ENCODE measurements at regions not wholly inside any gene's neighbourhood (a gene's known extent, or its start where the extent isn't known, plus 50 kb on each side); places are given as distances from the start of the nearest gene placed in this dataset.
"Not testable (repeated sequence)": the region's sequence is repeated elsewhere in the genome, so short reads cannot be mapped to it uniquely, and the experiment has no call there.

GRCh38 chr19:31535691-31536460 is 186.6 kb upstream of the TSHZ3 start:
- H3K4me3 ChIP-seq (ENCODE audit: low read depth in 1 of 2, low read length in 2 of 2): no peak overlapping the region
- no peak overlapping the region for H3K27ac ChIP-seq (ENCODE audit: low read depth, low read length)
- H3K9me3 ChIP-seq (ENCODE audit: control insufficient read depth in 1 of 2, low read length in 2 of 2): no peaks in the 10 kb centered on the region
- no peak overlapping the region for H3K9ac ChIP-seq (ENCODE audit: low read depth in 1 of 2, low read length in 2 of 2)
- H3K27me3 ChIP-seq (ENCODE audit: control insufficient read depth in 1 of 2, insufficient read depth in 2 of 2, low read length in 2 of 2): no peaks in the 10 kb centered on the region
- no peaks in the 10 kb centered on the region for H3K4me1 ChIP-seq (ENCODE audit: control insufficient read depth in 1 of 2, insufficient read depth in 2 of 2, low read length in 2 of 2)
- H3K36me3 ChIP-seq (ENCODE audit: control insufficient read depth in 1 of 2, insufficient read depth in 2 of 2, low read length in 2 of 2): no peaks in the 10 kb centered on the region

- Histone ChIP-seq H3K27ac (ENCODE audit: low read depth, low read length) (no peak overlapping the region), H3K36me3 (ENCODE audit: control insufficient read depth in 1 of 2, insufficient read depth in 2 of 2, low read length in 2 of 2) (no peaks in the 10 kb centered on the region), H3K9ac (ENCODE audit: low read depth in 1 of 2, low read length in 2 of 2) (no peak overlapping the region), H3K4me1 (ENCODE audit: control insufficient read depth in 1 of 2, insufficient read depth in 2 of 2, low read length in 2 of 2) (no peaks in the 10 kb centered on the region), H3K27me3 (ENCODE audit: control insufficient read depth in 1 of 2, insufficient read depth in 2 of 2, low read length in 2 of 2) (no peaks in the 10 kb centered on the region), H3K9me3 (ENCODE audit: control insufficient read depth in 1 of 2, low read length in 2 of 2) (no peaks in the 10 kb centered on the region), H3K4me3 (ENCODE audit: low read depth in 1 of 2, low read length in 2 of 2) (no peak overlapping the region)
Measured at GRCh38 chr19:31537136-31537535, 187.9 kb upstream of the TSHZ3 start.

GRCh38 chr19:31537902-31538301 is 188.7 kb upstream of the TSHZ3 start:
- H3K4me1 ChIP-seq (ENCODE audit: control insufficient read depth in 1 of 2, insufficient read depth in 2 of 2, low read length in 2 of 2); H3K9me3 ChIP-seq (ENCODE audit: control insufficient read depth in 1 of 2, low read length in 2 of 2); H3K4me3 ChIP-seq (ENCODE audit: low read depth in 1 of 2, low read length in 2 of 2); H3K27me3 ChIP-seq (ENCODE audit: control insufficient read depth in 1 of 2, insufficient read depth in 2 of 2, low read length in 2 of 2); H3K36me3 ChIP-seq (ENCODE audit: control insufficient read depth in 1 of 2, insufficient read depth in 2 of 2, low read length in 2 of 2); H3K9ac ChIP-seq (ENCODE audit: low read depth in 1 of 2, low read length in 2 of 2); H3K27ac ChIP-seq (ENCODE audit: low read depth, low read length): not testable (repeated sequence)

DNA sequence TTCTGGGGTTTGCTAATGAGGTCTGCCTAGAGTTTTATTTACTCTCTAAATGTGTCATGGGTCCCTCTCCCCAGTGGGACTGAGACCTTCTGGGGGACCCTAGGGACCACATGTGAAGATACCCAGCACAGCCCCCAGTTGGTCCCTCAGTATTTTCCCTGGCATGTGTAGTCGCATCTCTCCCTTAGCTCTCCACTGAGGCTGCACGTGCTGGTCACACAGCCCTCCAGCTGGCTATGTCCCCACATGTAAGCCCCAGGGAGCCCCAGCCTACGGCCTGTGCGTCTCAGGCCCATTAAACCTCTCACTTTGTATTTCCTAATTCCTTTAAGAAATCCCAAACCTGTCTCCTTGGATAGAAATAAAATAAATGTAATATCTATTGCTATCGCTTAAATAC is 189.6 kb upstream of the TSHZ3 start:
- no peaks in the 10 kb centered on the region for H3K4me1 ChIP-seq (ENCODE audit: control insufficient read depth in 1 of 2, insufficient read depth in 2 of 2, low read length in 2 of 2)

GRCh38 chr19:31539386-31539785 is 190.2 kb upstream of the TSHZ3 start:
- Histone ChIP-seq H3K4me3 (ENCODE audit: low read depth in 1 of 2, low read length in 2 of 2) (no peak overlapping the region), H3K27me3 (ENCODE audit: control insufficient read depth in 1 of 2, insufficient read depth in 2 of 2, low read length in 2 of 2) (no peaks in the 10 kb centered on the region), H3K9ac (ENCODE audit: low read depth in 1 of 2, low read length in 2 of 2) (no peak overlapping the region), H3K4me1 (ENCODE audit: control insufficient read depth in 1 of 2, insufficient read depth in 2 of 2, low read length in 2 of 2) (no peaks in the 10 kb centered on the region), H3K27ac (ENCODE audit: low read depth, low read length) (no peak overlapping the region), H3K36me3 (ENCODE audit: control insufficient read depth in 1 of 2, insufficient read depth in 2 of 2, low read length in 2 of 2) (no peaks in the 10 kb centered on the region), H3K9me3 (ENCODE audit: control insufficient read depth in 1 of 2, low read length in 2 of 2) (no peaks in the 10 kb centered on the region)

More for the DNA sequence above, 189.6 kb upstream of the TSHZ3 start:
- Histone ChIP-seq H3K36me3 (ENCODE audit: control insufficient read depth in 1 of 2, insufficient read depth in 2 of 2, low read length in 2 of 2) (no peaks in the 10 kb centered on the region), H3K9ac (ENCODE audit: low read depth in 1 of 2, low read length in 2 of 2) (no peak overlapping the region), H3K4me3 (ENCODE audit: low read depth in 1 of 2, low read length in 2 of 2) (no peak overlapping the region), H3K27ac (ENCODE audit: low read depth, low read length) (no peak overlapping the region), H3K27me3 (ENCODE audit: control insufficient read depth in 1 of 2, insufficient read depth in 2 of 2, low read length in 2 of 2) (no peaks in the 10 kb centered on the region), H3K9me3 (ENCODE audit: control insufficient read depth in 1 of 2, low read length in 2 of 2) (no peaks in the 10 kb centered on the region)

DNA sequence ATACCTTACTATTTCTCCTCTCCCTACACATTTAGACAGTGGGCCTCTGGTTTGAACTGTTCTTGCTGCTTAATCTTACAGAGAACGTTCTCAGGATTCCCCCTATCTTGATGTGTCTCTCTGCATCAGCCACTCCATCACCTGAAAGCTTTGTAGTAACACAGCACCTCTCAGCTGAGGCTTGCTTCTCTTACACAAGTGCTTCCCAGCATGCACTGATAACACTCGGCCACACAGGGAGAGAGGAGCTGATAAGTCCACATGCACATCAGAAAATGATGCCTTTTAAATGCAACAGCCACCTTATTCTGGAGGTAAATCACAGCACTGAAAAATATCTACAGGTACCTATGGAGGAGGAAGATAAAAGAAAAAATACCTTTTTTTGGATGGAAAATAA is 192.2 kb upstream of the TSHZ3 start:
- H3K9ac ChIP-seq (ENCODE audit: low read depth in 1 of 2, low read length in 2 of 2): no peak overlapping the region
- H3K4me3 ChIP-seq (ENCODE audit: low read depth in 1 of 2, low read length in 2 of 2): no peak overlapping the region
- no peak overlapping the region for H3K27ac ChIP-seq (ENCODE audit: low read depth, low read length)
- no peaks in the 10 kb centered on the region for H3K27me3 ChIP-seq (ENCODE audit: control insufficient read depth in 1 of 2, insufficient read depth in 2 of 2, low read length in 2 of 2)
- no peaks in the 10 kb centered on the region for H3K4me1 ChIP-seq (ENCODE audit: control insufficient read depth in 1 of 2, insufficient read depth in 2 of 2, low read length in 2 of 2)
- H3K9me3 ChIP-seq (ENCODE audit: control insufficient read depth in 1 of 2, low read length in 2 of 2): no peaks in the 10 kb centered on the region
- H3K36me3 ChIP-seq (ENCODE audit: control insufficient read depth in 1 of 2, insufficient read depth in 2 of 2, low read length in 2 of 2): no peaks in the 10 kb centered on the region

GRCh38 chr19:31543456-31543855 is 194.2 kb upstream of the TSHZ3 start:
- no peaks in the 10 kb centered on the region for H3K27me3 ChIP-seq (ENCODE audit: control insufficient read depth in 1 of 2, insufficient read depth in 2 of 2, low read length in 2 of 2)

GRCh38 chr19:31545777-31546176 is 196.5 kb upstream of the TSHZ3 start:
- Histone ChIP-seq H3K4me1 (ENCODE audit: control insufficient read depth in 1 of 2, insufficient read depth in 2 of 2, low read length in 2 of 2) (no peaks in the 10 kb centered on the region), H3K4me3 (ENCODE audit: low read depth in 1 of 2, low read length in 2 of 2) (no peak overlapping the region), H3K27ac (ENCODE audit: low read depth, low read length) (no peak overlapping the region), H3K36me3 (ENCODE audit: control insufficient read depth in 1 of 2, insufficient read depth in 2 of 2, low read length in 2 of 2) (no peaks in the 10 kb centered on the region), H3K9me3 (ENCODE audit: control insufficient read depth in 1 of 2, low read length in 2 of 2) (no peaks in the 10 kb centered on the region), H3K9ac (ENCODE audit: low read depth in 1 of 2, low read length in 2 of 2) (no peak overlapping the region), H3K27me3 (ENCODE audit: control insufficient read depth in 1 of 2, insufficient read depth in 2 of 2, low read length in 2 of 2) (no peaks in the 10 kb centered on the region)

More at GRCh38 chr19:31543456-31543855, 194.2 kb upstream of the TSHZ3 start:
- Histone ChIP-seq H3K27ac (ENCODE audit: low read depth, low read length) (no peak overlapping the region), H3K9me3 (ENCODE audit: control insufficient read depth in 1 of 2, low read length in 2 of 2) (no peaks in the 10 kb centered on the region), H3K36me3 (ENCODE audit: control insufficient read depth in 1 of 2, insufficient read depth in 2 of 2, low read length in 2 of 2) (no peaks in the 10 kb centered on the region), H3K9ac (ENCODE audit: low read depth in 1 of 2, low read length in 2 of 2) (no peak overlapping the region), H3K4me1 (ENCODE audit: control insufficient read depth in 1 of 2, insufficient read depth in 2 of 2, low read length in 2 of 2) (no peaks in the 10 kb centered on the region), H3K4me3 (ENCODE audit: low read depth in 1 of 2, low read length in 2 of 2) (no peak overlapping the region)

- H3K9me3 ChIP-seq (ENCODE audit: control insufficient read depth in 1 of 2, low read length in 2 of 2): no peaks in the 10 kb centered on the region
- no peak overlapping the region for H3K4me3 ChIP-seq (ENCODE audit: low read depth in 1 of 2, low read length in 2 of 2)
- no peaks in the 10 kb centered on the region for H3K27me3 ChIP-seq (ENCODE audit: control insufficient read depth in 1 of 2, insufficient read depth in 2 of 2, low read length in 2 of 2)
- no peak overlapping the region for H3K27ac ChIP-seq (ENCODE audit: low read depth, low read length)
- H3K4me1 ChIP-seq (ENCODE audit: control insufficient read depth in 1 of 2, insufficient read depth in 2 of 2, low read length in 2 of 2): no peaks in the 10 kb centered on the region
- no peaks in the 10 kb centered on the region for H3K36me3 ChIP-seq (ENCODE audit: control insufficient read depth in 1 of 2, insufficient read depth in 2 of 2, low read length in 2 of 2)
- H3K9ac ChIP-seq (ENCODE audit: low read depth in 1 of 2, low read length in 2 of 2): no peak overlapping the region
Measured at GRCh38 chr19:31546205-31546960, 197.1 kb upstream of the TSHZ3 start.

DNA sequence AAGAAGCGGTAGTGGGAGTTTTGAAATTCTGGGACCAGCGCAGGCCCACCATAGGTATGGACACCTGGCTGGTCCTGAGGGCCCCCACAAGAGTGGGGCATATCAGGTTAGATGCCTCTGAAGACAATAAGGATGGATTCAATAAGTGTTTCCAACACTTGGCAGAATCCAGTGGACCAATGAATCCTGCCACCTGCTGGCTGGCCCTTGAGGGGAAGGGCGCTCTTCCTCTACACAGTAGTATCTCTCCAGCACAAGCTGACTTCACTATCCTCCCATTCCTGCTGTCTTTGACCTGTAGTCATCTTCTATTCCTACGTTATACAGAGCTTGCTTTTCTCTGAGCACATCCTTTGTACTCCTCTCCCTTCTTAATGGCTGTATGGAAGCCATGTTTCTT is 199.7 kb upstream of the TSHZ3 start:
- Histone ChIP-seq H3K36me3 (ENCODE audit: control insufficient read depth in 1 of 2, insufficient read depth in 2 of 2, low read length in 2 of 2) (no peaks in the 10 kb centered on the region), H3K27ac (ENCODE audit: low read depth, low read length) (no peak overlapping the region), H3K9me3 (ENCODE audit: control insufficient read depth in 1 of 2, low read length in 2 of 2) (no peaks in the 10 kb centered on the region), H3K4me3 (ENCODE audit: low read depth in 1 of 2, low read length in 2 of 2) (no peak overlapping the region), H3K9ac (ENCODE audit: low read depth in 1 of 2, low read length in 2 of 2) (no peak overlapping the region), H3K4me1 (ENCODE audit: control insufficient read depth in 1 of 2, insufficient read depth in 2 of 2, low read length in 2 of 2) (peaks cover 0 to 3% of the 10 kb centered on the region in 2 donors), H3K27me3 (ENCODE audit: control insufficient read depth in 1 of 2, insufficient read depth in 2 of 2, low read length in 2 of 2) (no peaks in the 10 kb centered on the region)

Data from duodenal mucosa (tissue), 2 donors.